GM23338 (cell line): ENCODE measurements at regions not wholly inside any gene's neighbourhood (a gene's known extent, or its start where the extent isn't known, plus 50 kb on each side); places are given as distances from the start of the nearest gene placed in this dataset.

Experiments
- ATAC-seq: fragments of 200-7000 bp; cut with Tn5 transposase; 3 replicates; pipeline ENCODE4 v1.9.1; 2020
- DNase-seq: peaks from one replicate; pipeline ENCODE4 v3.0.0-alpha.2; 2015; ENCODE audit warnings: low spot score
- H2AFZ ChIP-seq: fragments of 200-600 bp; sonication (generic); 2 replicates; pipeline ENCODE4 v1.8.0; 2016; ENCODE audit warnings: antibody characterized with exemption, mild to moderate bottlenecking, moderate library complexity
- H3F3A ChIP-seq: fragments of 200-600 bp; sonication (generic); replicated peaks from 2 replicates; pipeline ENCODE4 v1.8.0; 2017; ENCODE audit warnings: antibody characterized with exemption, mixed run types, low read depth
- H3K27ac ChIP-seq: fragments of 200-600 bp; sonication (generic); 2 replicates; pipeline ENCODE4 v1.6.1; 2016; ENCODE audit warnings: low read depth
- H3K27me3 ChIP-seq: fragments of 200-600 bp; sonication (generic); 2 replicates; pipeline ENCODE4 v1.8.0; 2016; ENCODE audit warnings: mild to moderate bottlenecking, mixed run types, moderate library complexity; ENCODE audit not compliant: insufficient read depth
- H3K36me3 ChIP-seq: fragments of 200-600 bp; sonication (generic); 2 replicates; pipeline ENCODE4 v1.8.0; 2016; ENCODE audit warnings: mild to moderate bottlenecking; ENCODE audit not compliant: insufficient read depth
- H3K4me1 ChIP-seq: fragments of 200-600 bp; sonication (generic); 2 replicates; pipeline ENCODE4 v1.8.0; 2016; ENCODE audit warnings: mild to moderate bottlenecking, moderate library complexity; ENCODE audit not compliant: insufficient read depth
- H3K4me2 ChIP-seq: fragments of 200-600 bp; sonication (generic); 2 replicates; pipeline ENCODE4 v1.7.1; 2017; ENCODE audit warnings: mixed run types
- H3K4me3 ChIP-seq: fragments of 200-600 bp; sonication (generic); 2 replicates; pipeline ENCODE4 v1.6.1; 2016; ENCODE audit warnings: mixed run types
- H3K79me2 ChIP-seq: fragments of 200-600 bp; sonication (generic); replicated peaks from 2 replicates; pipeline ENCODE4 v1.8.0; 2017; ENCODE audit warnings: mild to moderate bottlenecking; ENCODE audit not compliant: insufficient read depth
- H3K9me2 ChIP-seq: fragments of 200-600 bp; sonication (generic); 2 replicates; pipeline ENCODE4 v1.8.0; 2017; ENCODE audit not compliant: insufficient read depth
- H4K20me1 ChIP-seq: fragments of 200-600 bp; sonication (generic); replicated peaks from 2 replicates; pipeline ENCODE4 v1.8.0; 2017; ENCODE audit warnings: mild to moderate bottlenecking; ENCODE audit not compliant: insufficient read depth
- H3K27ac Mint-ChIP-seq: 2 replicates; pipeline ENCODE4 v1.8.0; 2020; ENCODE audit warnings: inconsistent platforms, mild to moderate bottlenecking, moderate library complexity, mixed read lengths
- H3K27me3 Mint-ChIP-seq: 3 replicates; pipeline ENCODE4 v1.8.0; 2022; ENCODE audit warnings: low read depth, mild to moderate bottlenecking, moderate library complexity, mixed read lengths, inconsistent platforms; ENCODE audit not compliant: insufficient read depth, poor library complexity
- H3K36me3 Mint-ChIP-seq: 3 replicates; pipeline ENCODE4 v1.8.0; 2021; ENCODE audit warnings: low read depth, mild to moderate bottlenecking, inconsistent platforms, moderate library complexity, mixed read lengths
- H3K4me1 Mint-ChIP-seq: 3 replicates; pipeline ENCODE4 v1.8.0; 2020; ENCODE audit warnings: mild to moderate bottlenecking, inconsistent platforms, mixed read lengths
- H3K4me3 Mint-ChIP-seq: 3 replicates; pipeline ENCODE4 v1.8.0; 2021; ENCODE audit warnings: moderate library complexity, mild to moderate bottlenecking, inconsistent platforms, mixed read lengths
- H3K9me3 Mint-ChIP-seq: 3 replicates; pipeline ENCODE4 v1.8.0; 2020; ENCODE audit warnings: moderate library complexity, mild to moderate bottlenecking, inconsistent platforms, mixed read lengths
- CREB1 ChIP-seq: fragments of 250-450 bp; sonication (Bioruptor Pico); IDR thresholded peaks from 2 replicates; pipeline ENCODE4 v1.5.0; 2020; ENCODE audit warnings: low read depth, mild to moderate bottlenecking, moderate library complexity
- EZH2 ChIP-seq: fragments of 200-600 bp; sonication (generic); IDR thresholded peaks from one replicate; pipeline ENCODE4 v1.8.0; 2017; ENCODE audit warnings: antibody characterized with exemption, mild to moderate bottlenecking, low read depth; ENCODE audit not compliant: unreplicated experiment
- EZH2phosphoT487 ChIP-seq: fragments of 200-600 bp; sonication (generic); IDR thresholded peaks from one replicate; pipeline ENCODE4 v1.8.1; 2018; ENCODE audit warnings: antibody characterized with exemption; ENCODE audit not compliant: unreplicated experiment
- JUNB ChIP-seq: IDR thresholded peaks from one replicate; pipeline ENCODE4 v1.6.1; 2016; ENCODE audit warnings: antibody characterized with exemption; ENCODE audit not compliant: unreplicated experiment
- NANOG ChIP-seq: IDR thresholded peaks from 2 replicates; pipeline ENCODE4 v1.6.1; 2016; ENCODE audit warnings: antibody characterized with exemption, borderline replicate concordance
- POLR2AphosphoS5 ChIP-seq: IDR thresholded peaks from 2 replicates; pipeline ENCODE4 v1.6.1; 2016; ENCODE audit warnings: antibody characterized with exemption, low read depth
- STAT1 ChIP-seq: IDR thresholded peaks from one replicate; pipeline ENCODE4 v1.6.1; 2016; ENCODE audit warnings: antibody characterized with exemption; ENCODE audit not compliant: unreplicated experiment
- ZNF114 ChIP-seq: fragments of 250-450 bp; sonication (Bioruptor Pico); IDR thresholded peaks from 2 replicates; pipeline ENCODE4 v1.5.0; 2020; ENCODE audit warnings: mild to moderate bottlenecking, moderate library complexity
- ZNF331 ChIP-seq: fragments of 250-450 bp; sonication (Bioruptor Pico); IDR thresholded peaks from 2 replicates; pipeline ENCODE4 v1.5.0; 2020; ENCODE audit warnings: low read depth, mild to moderate bottlenecking, moderate library complexity
- TF ChIP-seq, protein P1 (sequence below), 2 experiments: fragments of 200-600 bp in 1 of 2; sonication (generic) in 1 of 2; conservative IDR thresholded peaks; 2 replicates each; pipeline versions ENCODE4 v1.5.1 to v1.6.1; 2016 to 2017; ENCODE audit warnings: antibody characterized with exemption in 2 of 2, low read depth in 2 of 2, mild to moderate bottlenecking in 2 of 2, moderate library complexity in 1 of 2
- TF ChIP-seq, protein P2 (sequence below): IDR thresholded peaks from 2 replicates; pipeline ENCODE4 v1.6.1; 2016; ENCODE audit warnings: antibody characterized with exemption
- TF ChIP-seq, protein P3 (sequence below): fragments of 250-450 bp; sonication (Bioruptor Pico); IDR thresholded peaks from 2 replicates; pipeline ENCODE4 v1.5.0; 2020; ENCODE audit warnings: mild to moderate bottlenecking, moderate library complexity
- TF ChIP-seq, protein P4 (sequence below): IDR thresholded peaks from one replicate; pipeline ENCODE4 v1.6.1; 2018; ENCODE audit warnings: antibody characterized with exemption; ENCODE audit not compliant: unreplicated experiment

DNA sequence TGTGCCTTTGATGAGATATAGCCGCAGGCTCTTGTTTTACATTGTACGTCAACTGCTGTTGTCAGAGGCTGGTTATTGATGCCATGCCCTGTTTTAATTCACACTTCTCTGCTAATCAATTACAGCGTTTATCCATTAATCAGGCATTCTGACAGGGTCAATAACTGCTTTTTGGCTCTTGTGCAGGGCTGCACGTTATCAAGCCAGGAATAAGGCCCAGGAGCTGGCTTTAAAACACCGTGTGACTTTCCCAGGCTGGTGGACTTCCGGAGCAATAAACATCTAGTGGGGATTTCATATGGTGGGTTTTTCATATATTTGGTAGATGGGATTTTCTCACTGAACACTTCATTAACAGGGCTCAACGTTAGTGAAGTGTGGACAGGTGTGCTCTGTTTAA, 221.7 kb downstream of the TM9SF2 start:
- no peaks in the 10 kb centered on the region for H3K9me3 Mint-ChIP-seq
- H3K4me3 Mint-ChIP-seq = no peak overlapping the region; the same call in 2 of the 3 replicates
- Histone ChIP-seq H3K27ac (no peak overlapping the region), H3K79me2 (no peaks in the 10 kb centered on the region), H3K4me2 (no peak overlapping the region), H3K4me1 (peaks cover 64% of the 10 kb centered on the region), H3K27me3 (no peaks in the 10 kb centered on the region), H3K4me3 (no peak overlapping the region), H3F3A (peaks cover under 1% of the 10 kb centered on the region; the same call in 1 of the 2 replicates), H4K20me1 (no peaks in the 10 kb centered on the region), H3K36me3 (no peaks in the 10 kb centered on the region), H3K9me2 (no peaks in the 10 kb centered on the region), H2AFZ (no peak overlapping the region)
- ATAC-seq = no peak
- H3K4me1 Mint-ChIP-seq = peaks cover 70% of the 10 kb centered on the region
- no peak for DNase-seq
- H3K27me3 Mint-ChIP-seq = peaks cover 8% of the 10 kb centered on the region
- no peaks in the 10 kb centered on the region; the same call in 2 of the 3 replicates for H3K36me3 Mint-ChIP-seq
- TF ChIP-seq, protein P1, sequence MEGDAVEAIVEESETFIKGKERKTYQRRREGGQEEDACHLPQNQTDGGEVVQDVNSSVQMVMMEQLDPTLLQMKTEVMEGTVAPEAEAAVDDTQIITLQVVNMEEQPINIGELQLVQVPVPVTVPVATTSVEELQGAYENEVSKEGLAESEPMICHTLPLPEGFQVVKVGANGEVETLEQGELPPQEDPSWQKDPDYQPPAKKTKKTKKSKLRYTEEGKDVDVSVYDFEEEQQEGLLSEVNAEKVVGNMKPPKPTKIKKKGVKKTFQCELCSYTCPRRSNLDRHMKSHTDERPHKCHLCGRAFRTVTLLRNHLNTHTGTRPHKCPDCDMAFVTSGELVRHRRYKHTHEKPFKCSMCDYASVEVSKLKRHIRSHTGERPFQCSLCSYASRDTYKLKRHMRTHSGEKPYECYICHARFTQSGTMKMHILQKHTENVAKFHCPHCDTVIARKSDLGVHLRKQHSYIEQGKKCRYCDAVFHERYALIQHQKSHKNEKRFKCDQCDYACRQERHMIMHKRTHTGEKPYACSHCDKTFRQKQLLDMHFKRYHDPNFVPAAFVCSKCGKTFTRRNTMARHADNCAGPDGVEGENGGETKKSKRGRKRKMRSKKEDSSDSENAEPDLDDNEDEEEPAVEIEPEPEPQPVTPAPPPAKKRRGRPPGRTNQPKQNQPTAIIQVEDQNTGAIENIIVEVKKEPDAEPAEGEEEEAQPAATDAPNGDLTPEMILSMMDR (conservative IDR thresholded peaks at IDR 0.05; ENCODE audit: low read depth in 2 of 2) = no peak
- TF ChIP-seq NANOG (no peak), CREB1 (no peak), EZH2 (no peak), ZNF114 (CRISPR knock-in tag) (no peak), JUNB (no peak), EZH2phosphoT487 (no peak), ZNF331 (CRISPR knock-in tag) (no peak), STAT1 (no peak), POLR2AphosphoS5 (no peak)
- TF ChIP-seq, protein P2, sequence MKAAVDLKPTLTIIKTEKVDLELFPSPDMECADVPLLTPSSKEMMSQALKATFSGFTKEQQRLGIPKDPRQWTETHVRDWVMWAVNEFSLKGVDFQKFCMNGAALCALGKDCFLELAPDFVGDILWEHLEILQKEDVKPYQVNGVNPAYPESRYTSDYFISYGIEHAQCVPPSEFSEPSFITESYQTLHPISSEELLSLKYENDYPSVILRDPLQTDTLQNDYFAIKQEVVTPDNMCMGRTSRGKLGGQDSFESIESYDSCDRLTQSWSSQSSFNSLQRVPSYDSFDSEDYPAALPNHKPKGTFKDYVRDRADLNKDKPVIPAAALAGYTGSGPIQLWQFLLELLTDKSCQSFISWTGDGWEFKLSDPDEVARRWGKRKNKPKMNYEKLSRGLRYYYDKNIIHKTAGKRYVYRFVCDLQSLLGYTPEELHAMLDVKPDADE = no peak
- TF ChIP-seq, protein P3, sequence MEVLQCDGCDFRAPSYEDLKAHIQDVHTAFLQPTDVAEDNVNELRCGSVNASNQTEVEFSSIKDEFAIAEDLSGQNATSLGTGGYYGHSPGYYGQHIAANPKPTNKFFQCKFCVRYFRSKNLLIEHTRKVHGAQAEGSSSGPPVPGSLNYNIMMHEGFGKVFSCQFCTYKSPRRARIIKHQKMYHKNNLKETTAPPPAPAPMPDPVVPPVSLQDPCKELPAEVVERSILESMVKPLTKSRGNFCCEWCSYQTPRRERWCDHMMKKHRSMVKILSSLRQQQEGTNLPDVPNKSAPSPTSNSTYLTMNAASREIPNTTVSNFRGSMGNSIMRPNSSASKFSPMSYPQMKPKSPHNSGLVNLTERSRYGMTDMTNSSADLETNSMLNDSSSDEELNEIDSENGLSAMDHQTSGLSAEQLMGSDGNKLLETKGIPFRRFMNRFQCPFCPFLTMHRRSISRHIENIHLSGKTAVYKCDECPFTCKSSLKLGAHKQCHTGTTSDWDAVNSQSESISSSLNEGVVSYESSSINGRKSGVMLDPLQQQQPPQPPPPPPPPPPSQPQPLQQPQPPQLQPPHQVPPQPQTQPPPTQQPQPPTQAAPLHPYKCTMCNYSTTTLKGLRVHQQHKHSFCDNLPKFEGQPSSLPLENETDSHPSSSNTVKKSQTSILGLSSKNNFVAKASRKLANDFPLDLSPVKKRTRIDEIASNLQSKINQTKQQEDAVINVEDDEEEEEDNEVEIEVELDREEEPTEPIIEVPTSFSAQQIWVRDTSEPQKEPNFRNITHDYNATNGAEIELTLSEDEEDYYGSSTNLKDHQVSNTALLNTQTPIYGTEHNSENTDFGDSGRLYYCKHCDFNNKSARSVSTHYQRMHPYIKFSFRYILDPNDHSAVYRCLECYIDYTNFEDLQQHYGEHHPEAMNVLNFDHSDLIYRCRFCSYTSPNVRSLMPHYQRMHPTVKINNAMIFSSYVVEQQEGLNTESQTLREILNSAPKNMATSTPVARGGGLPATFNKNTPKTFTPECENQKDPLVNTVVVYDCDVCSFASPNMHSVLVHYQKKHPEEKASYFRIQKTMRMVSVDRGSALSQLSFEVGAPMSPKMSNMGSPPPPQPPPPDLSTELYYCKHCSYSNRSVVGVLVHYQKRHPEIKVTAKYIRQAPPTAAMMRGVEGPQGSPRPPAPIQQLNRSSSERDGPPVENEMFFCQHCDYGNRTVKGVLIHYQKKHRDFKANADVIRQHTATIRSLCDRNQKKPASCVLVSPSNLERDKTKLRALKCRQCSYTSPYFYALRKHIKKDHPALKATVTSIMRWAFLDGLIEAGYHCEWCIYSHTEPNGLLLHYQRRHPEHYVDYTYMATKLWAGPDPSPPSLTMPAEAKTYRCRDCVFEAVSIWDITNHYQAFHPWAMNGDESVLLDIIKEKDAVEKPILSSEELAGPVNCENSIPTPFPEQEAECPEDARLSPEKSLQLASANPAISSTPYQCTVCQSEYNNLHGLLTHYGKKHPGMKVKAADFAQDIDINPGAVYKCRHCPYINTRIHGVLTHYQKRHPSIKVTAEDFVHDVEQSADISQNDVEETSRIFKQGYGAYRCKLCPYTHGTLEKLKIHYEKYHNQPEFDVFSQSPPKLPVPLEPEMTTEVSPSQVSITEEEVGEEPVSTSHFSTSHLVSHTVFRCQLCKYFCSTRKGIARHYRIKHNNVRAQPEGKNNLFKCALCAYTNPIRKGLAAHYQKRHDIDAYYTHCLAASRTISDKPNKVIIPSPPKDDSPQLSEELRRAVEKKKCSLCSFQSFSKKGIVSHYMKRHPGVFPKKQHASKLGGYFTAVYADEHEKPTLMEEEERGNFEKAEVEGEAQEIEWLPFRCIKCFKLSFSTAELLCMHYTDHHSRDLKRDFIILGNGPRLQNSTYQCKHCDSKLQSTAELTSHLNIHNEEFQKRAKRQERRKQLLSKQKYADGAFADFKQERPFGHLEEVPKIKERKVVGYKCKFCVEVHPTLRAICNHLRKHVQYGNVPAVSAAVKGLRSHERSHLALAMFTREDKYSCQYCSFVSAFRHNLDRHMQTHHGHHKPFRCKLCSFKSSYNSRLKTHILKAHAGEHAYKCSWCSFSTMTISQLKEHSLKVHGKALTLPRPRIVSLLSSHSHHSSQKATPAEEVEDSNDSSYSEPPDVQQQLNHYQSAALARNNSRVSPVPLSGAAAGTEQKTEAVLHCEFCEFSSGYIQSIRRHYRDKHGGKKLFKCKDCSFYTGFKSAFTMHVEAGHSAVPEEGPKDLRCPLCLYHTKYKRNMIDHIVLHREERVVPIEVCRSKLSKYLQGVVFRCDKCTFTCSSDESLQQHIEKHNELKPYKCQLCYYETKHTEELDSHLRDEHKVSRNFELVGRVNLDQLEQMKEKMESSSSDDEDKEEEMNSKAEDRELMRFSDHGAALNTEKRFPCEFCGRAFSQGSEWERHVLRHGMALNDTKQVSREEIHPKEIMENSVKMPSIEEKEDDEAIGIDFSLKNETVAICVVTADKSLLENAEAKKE (CRISPR knock-in tag) = no peak
- TF ChIP-seq, protein P4, sequence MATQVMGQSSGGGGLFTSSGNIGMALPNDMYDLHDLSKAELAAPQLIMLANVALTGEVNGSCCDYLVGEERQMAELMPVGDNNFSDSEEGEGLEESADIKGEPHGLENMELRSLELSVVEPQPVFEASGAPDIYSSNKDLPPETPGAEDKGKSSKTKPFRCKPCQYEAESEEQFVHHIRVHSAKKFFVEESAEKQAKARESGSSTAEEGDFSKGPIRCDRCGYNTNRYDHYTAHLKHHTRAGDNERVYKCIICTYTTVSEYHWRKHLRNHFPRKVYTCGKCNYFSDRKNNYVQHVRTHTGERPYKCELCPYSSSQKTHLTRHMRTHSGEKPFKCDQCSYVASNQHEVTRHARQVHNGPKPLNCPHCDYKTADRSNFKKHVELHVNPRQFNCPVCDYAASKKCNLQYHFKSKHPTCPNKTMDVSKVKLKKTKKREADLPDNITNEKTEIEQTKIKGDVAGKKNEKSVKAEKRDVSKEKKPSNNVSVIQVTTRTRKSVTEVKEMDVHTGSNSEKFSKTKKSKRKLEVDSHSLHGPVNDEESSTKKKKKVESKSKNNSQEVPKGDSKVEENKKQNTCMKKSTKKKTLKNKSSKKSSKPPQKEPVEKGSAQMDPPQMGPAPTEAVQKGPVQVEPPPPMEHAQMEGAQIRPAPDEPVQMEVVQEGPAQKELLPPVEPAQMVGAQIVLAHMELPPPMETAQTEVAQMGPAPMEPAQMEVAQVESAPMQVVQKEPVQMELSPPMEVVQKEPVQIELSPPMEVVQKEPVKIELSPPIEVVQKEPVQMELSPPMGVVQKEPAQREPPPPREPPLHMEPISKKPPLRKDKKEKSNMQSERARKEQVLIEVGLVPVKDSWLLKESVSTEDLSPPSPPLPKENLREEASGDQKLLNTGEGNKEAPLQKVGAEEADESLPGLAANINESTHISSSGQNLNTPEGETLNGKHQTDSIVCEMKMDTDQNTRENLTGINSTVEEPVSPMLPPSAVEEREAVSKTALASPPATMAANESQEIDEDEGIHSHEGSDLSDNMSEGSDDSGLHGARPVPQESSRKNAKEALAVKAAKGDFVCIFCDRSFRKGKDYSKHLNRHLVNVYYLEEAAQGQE = no peak
- H3K27ac Mint-ChIP-seq = peak overlapping the region; percentile 73; the same call in 1 of the 2 replicates
